Effector CD4-positive, alpha-beta T cell (primary cell): ENCODE measurements at regions not wholly inside any gene's neighbourhood (a gene's known extent, or its start where the extent isn't known, plus 50 kb on each side); places are given as distances from the start of the nearest gene placed in this dataset.
"Not testable (repeated sequence)": the region's sequence is repeated elsewhere in the genome, so short reads cannot be mapped to it uniquely, and the experiment has no call there.

Source experiments
- DNase-seq: peaks from one replicate; pipeline ENCODE4 v3.0.0-alpha.2; 2020

DNA sequence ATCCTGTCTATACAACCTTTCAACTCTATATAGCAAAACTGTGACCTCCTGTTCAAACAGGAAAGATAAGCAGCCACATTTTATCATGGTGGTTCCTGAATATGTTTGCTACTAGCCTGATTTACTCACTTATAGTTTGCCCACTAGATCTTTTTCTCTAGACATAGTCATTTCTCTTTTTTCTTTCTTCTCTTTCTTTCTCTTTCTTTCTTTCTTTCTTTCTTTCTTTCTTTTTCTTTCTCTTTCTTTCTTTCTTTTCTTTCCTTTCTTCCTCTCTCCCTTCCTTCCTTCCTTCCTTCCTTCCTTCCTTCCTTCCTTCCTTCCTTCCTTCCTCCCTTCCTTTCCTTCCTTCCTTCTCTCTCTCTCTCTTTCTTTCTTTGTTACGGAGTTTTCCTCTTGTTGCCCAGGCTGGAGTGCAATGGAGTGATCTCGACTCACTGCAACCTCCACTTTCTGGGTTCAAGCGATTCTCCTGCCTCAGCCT is 142.0 kb upstream of the TBL1XR1 start:
- DNase-seq = not testable (repeated sequence)

DNA sequence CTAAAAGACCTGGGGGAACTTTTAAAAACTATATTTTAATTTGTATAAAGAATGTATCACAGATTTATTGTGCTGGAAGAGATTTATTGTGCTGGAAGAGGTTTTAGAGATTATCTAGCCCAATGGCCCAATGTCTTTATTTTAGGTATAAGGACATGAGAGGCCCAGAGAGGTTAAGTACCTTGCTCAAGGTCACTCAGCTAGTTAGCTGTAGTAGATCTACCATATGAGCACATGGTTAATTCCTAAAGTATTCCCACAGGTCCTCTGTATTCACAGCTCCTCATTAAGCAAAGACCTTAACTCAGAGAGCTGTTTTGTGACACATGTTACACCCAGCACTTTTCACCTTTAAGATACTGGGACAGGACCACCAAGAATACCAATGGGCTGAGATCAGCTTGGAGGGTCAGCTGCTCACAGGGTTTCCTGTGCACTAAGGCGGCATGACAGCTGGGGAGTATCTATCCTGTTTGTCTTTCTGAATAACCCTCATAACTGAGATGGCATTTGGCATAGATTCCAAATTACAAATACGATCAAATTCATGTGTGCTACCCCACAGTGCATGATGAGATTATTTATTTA is 143.1 kb upstream of the TBL1XR1 start:
- no peak for DNase-seq

DNA sequence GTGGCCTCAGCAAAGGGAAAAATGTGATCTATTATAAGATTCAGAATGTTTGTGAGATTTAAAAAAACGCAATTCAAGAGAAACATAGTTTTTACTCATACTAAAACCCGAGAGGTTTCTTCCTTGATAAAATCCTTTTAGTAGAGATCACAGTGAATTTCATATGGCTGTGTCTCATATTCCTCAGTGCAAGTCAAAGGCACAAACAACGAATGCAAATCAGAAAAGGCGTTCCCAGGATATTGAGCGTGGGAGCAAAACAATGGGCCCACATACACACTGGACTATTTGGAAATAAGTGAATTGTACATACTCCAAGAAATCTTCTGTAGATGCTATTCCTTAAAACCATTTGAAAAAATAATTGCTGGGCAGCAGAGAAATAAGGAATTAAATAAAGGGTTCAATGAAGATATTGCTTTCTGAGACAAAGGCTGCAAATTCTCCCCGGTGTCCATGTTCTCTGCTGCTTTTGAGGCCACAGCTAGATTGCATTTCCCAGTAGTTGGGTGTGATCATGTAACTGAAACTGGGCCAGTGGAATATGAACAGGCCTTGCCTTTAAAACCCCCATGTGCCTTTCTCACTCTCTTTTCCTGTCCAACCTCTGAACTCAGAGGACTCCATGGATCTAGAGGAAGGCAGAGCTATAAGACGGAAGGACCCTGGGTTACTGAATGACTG is 144.6 kb upstream of the TBL1XR1 start:
- no peak for DNase-seq

DNA sequence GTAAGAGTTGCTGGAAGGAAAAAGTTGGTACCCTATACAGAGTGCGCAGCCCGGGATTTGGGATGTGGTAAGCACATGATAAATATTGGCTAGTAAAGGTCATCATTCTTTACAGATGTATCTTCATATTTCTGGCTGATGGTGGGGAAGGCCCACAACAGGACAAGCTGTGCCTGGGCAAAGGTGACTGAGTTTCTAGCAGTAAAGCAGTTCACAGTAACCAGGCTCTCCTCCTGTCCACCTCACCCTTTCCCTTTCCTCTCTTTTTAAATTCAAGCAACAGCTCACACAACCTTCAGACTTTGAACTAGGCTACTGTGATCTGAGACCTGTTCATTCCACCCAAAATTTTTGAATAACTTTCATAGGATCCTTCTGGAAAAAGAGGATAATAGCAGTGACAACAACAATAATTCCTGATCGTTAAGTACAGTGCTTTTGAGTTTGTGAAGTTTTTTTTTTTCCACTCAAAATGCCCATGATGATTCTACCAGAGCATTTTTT is 145.9 kb upstream of the TBL1XR1 start:
- no peak for DNase-seq

DNA sequence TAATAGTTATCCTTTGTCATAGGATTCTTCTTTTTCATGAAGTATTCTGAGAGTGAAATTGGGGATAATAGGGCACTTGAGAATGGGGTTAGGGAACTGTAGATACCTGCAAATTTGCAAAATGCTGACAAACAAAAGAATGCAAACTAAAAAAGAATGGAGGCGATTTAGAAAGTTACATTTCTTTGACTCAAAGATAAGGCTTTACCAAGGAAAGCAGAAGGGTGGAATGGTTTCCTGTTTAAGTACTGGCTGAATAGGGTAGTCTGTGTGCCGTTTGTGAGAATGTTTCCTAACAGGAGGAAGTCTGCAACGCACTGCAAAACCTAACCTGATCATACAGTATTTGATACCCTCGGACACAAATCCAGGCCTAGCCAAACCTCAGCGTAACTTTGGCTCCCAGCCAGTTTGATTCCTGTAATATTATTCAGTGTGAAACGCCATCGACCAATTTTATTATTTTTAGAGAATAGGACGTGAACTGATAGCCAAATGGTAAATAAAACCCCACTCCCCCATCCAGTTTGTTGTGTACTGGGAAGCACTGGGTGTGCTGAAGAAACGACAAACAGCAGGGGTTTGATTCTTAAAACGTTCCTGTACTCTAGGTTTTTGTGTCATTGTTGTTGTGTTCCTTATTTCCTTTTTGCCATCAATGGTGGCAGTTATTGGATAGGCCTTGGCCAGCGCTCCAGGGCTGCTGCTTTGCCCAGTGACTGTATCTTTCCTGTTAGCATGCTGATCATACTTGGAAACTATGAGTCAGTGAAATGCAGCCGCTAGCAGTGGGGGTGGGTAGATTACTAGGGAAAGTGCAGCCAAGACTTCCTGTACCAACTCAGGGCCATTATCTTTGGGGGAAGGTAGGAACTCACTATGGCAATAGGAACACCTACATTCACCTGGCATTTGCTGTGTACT is 148.0 kb upstream of the TBL1XR1 start:
- no peak for DNase-seq

DNA sequence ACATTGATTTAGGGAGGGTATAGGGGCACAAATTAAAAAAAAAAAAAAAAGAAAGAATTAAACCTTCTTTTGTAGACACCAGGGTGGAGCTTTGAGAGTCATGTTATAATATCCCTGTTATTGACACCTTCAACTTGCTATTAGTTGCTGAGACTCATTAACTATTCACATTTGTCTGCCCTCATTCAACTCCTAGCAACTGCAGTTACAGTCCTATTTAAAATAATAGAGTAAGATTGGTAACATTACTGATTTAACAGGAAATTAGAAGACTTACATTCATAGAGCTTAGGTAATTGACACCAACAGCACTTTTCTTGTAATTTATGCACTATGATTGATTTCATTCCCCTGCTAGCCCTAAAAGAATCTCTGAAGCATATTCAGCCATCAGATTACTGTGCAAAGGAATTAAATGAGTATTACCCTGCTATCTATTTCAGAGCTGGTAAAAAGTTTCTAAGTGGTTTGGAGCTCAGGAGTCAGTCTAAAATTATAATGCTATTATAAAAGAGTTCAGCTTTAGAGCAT is 148.8 kb upstream of the TBL1XR1 start:
- no peak for DNase-seq

DNA sequence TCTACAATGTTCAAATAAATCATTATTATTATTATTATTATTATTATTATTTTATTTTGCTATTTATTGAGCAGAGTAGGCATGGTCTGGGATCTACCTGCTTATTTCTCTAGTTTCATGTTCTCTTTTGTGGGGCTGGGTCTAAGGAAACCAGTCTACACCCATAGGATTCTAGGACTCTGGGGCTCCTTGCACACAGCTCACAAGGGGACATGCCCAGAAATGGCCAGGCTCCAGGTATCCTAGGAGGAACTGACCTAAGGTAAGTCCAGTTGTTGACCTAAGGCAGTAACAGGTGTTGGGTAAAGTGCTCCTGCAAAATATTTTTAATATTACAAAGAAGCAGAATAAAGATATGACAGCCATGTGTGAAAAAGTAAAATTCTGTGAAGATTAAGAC is 149.6 kb upstream of the TBL1XR1 start:
- DNase-seq = no peak

DNA sequence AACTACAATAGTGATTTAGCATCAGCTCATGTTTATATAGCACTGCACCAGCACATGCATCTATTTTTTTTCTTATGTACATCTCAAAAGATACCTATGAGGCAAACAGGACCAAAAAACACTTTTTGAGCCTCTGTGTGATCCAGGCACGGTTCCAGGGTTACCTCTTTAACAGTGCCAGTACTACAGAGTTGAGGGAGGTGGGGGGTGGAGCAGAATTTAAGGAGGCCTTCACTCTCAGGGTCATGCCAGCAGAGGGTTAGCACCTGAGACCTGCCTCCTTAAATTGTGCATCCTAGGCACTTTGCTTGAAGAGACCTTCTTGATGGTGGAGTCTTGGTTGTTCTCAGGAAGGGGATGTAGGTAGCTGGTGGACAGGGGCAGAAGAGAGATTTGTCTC is 150.3 kb upstream of the TBL1XR1 start:
- no peak for DNase-seq

DNA sequence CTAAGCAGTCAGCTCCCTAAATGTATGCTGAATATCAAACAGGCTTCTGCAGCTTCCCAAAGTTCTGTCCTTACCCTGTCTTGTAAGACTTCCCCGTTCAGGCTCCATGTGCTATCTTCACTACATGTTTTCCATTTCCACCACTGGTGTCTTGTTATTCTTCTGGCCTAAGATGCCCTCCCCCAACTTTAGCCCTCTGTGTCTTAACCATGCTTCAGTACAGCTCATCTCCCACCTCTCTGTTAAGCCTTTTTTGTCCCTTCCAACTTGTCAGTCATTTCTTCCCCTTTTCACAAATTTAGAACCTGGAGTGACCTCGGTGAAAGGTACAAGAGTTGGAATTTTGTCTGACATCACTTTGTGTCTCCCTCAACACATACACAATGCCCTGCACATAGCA is 151.7 kb upstream of the TBL1XR1 start:
- no peak for DNase-seq

DNA sequence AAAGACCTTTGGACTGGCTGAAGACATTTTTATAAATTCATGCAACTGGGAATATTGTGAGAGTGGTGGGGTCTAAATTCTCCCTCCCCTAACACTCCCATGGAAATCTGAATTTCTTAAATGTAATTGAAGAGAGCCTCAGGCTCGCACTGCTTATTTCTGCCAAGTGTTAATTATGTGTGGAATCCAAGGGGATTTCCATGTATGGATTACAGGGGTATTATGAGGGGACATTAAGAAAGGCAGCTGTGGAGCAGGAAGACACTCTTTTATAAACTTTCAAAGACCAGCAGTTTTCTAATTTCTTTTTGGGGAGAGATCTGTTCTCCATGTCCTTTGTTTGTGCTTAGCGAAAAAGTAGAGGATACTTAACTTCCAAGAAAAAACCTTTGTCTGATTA is 152.1 kb upstream of the TBL1XR1 start:
- no peak for DNase-seq

DNA sequence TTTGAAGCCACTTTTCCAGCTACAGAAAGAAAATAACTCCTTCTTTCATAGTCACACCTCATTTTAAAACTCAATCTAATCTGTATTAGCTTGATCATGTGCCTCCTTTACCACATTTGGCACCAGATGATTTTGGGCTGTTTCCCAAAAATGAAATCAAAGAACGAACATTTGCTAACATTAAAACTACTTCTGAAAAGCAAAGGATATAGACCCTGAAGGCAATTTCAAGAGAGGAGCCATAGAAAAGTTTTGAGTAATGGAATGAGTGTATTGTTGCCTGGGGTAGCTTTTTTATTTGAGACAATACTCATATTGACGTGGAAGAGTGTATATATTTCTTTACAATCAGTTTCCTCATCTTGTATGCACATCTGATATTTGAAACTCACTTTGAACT is 152.8 kb upstream of the TBL1XR1 start:
- no peak for DNase-seq

DNA sequence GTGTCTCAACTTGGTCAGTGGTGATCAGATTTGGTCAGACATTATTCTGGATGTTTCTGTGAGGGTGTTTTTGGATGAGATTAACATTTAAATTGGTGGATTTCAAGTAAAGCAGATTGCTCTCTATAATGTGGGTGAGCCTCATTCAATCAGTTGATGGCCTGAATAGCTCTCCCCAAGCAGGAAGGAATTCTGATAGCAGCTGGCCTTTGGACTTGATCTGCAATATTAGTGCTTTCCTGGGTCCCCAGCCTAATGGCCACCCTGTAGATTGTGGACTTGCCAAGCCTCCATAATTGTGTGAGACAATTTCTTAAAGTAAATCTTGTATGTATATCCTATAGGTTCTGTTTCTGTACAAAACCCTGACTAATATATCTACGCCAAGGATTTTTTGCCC is 153.9 kb upstream of the TBL1XR1 start:
- DNase-seq = no peak

DNA sequence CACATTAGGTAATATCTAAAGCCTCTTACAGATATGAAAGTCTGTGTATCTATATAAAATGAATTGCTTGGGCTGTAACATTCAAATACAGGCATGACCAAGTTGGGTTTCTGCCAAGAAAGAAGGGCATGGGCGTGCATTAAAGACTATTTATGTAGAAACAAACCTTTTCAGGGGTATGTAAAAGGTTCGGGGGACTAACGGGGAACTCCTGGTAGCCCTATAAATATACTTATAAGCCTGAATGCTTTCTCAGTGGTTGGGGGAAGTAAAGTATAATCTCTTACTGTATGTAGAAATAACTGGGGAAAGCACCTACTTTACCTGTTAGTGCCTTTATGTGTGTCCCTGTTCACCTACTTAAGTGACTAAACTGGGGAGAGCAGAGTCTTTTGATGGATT is 154.5 kb upstream of the TBL1XR1 start:
- DNase-seq = no peak

DNA sequence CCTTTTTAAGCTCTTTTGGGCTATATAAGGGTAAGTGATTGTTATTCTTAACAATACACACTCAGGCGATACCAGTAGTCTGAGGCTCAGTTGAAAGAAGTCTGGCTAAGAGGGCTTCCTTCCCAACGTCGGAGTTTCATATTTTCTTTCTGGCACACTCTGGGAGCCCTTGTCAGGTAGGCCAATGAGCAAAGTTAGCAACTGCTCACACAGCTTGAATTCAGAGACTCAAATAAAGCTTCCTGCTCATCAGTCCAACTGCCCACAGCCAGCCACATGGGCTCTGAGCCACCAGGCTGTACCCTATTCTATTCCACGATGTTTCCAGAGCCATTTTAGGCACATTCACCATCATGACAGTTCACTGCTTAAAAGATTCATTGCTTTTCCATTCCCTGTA is 155.1 kb upstream of the TBL1XR1 start:
- DNase-seq = no peak

DNA sequence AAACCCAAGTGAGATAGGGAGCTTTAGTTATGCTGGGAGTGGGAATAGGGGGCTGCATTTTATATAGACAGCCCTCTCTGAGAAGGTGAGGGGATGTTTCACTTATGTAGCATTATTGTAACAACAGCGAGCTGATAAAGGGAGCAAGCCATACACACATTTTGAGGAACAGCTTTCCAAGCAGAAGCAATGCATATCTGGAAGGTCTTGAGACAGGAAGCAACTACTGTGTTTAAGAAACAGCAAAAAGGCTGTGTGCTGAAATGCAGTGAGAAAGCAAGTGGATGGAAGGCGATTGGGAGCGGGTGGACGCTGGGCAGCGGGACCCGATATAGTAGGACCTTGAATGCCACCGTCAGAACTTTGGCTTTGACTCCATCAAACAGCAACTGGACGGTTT is 155.9 kb upstream of the TBL1XR1 start:
- DNase-seq = no peak

DNA sequence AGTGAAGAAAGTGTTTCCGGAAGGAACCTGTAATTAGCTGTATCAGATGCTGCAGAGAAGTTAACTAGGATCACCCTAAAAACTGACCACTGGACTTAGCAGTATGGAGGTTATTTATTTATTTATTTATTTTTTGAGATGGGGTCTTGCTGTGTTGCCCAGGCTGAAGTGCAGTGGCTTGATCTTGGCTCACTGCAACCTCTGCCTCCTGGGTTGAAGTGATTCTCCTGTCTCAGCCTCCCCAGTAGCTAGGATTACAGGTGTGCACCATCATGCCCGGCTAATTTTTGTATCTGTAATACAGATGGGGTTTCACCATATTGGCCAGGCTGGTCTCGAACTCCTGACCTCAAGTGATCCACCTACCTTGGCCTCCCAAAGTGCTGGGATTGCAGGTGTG is 156.6 kb upstream of the TBL1XR1 start:
- DNase-seq = not testable (repeated sequence)

DNA sequence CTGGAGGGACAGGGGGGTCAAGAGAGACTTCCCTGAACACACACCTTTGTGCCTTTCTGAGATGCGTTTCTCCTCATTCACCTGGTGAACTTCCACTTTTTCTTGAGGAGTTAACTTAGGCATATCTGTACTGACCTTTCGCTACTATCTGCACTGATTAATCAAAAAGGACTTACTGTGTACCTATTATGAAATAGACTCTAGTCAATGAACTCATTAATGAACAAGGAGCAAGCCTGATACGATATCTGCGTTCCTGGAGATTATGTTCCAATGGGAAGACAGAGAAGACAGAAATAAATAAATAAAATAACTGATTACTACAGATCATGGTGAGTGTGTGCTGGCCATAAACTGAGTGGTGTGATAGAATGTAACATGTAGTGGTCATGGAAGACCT is 157.2 kb upstream of the TBL1XR1 start:
- DNase-seq = no peak

DNA sequence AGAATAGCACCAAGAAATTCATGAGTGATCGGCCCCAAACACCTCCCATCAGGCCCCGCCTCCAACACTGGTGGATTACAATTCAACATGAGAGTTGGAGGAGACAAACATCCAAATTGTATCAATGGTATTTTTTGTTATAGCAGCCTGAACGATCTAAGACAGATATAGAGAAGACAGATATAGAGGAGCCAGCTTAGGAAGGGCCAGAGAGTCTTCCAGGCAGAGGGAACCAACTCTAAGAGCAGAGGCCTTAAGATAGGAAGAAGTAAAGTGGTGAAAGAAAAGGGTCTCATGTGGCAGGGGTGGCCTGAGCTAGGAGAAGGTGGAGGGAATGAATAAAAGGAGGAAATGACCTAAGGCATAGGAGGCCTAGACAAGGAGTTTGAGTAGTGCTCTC is 158.8 kb upstream of the TBL1XR1 start:
- DNase-seq = no peak

DNA sequence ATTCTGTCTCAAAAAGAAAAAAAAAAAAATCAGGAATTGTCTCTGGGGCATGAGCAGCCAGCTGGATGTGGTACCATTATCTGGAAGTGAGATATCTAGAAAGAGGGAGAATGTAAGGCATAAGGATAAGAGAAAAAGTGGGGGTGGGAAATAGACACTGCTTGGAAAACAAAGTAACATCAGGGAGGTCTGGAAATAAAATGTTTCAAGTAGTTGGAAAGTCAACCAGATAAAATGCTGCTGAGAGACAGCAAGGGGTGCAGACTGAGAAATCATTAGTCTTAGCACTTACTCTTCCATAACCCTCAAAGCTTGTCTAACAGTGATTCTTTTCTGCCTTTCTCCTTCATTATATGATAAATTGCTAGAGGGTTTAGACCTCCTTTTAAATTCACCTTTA is 159.7 kb upstream of the TBL1XR1 start:
- DNase-seq = no peak

DNA sequence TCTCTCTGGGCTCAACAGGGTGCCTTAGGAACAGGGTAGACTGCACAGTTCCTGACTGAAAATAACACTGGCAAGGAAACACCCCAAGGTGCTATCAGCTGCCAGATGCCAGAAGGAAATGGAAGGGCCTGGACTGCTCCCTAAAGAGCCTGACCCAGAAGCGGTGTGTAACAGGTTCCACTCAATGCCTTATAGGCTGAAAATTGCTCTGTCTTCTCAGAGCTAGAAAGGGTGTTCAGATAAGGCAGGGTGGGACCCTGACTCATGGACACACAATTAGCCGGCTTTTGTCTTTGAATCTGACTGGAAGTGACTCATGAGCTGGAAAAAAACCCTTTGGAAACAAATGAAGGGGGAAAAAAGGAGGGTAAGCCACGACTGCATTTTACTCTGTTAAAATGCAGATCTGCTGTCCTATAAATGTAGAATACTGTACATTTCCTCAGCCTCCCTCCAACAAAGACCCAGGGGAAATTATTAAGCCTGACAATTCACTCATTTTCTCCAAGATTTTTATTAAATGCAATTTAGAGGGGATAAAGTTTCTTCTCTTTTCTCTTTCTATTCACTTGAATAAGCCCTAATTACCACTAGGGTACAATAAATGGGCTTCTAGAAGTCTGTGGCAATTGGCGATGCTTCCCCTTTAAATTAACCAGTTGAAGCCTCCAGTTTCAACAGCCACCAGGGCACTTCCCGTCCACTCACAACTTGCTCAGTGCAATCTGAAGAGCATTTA is 160.2 kb upstream of the TBL1XR1 start:
- DNase-seq = no peak

DNA sequence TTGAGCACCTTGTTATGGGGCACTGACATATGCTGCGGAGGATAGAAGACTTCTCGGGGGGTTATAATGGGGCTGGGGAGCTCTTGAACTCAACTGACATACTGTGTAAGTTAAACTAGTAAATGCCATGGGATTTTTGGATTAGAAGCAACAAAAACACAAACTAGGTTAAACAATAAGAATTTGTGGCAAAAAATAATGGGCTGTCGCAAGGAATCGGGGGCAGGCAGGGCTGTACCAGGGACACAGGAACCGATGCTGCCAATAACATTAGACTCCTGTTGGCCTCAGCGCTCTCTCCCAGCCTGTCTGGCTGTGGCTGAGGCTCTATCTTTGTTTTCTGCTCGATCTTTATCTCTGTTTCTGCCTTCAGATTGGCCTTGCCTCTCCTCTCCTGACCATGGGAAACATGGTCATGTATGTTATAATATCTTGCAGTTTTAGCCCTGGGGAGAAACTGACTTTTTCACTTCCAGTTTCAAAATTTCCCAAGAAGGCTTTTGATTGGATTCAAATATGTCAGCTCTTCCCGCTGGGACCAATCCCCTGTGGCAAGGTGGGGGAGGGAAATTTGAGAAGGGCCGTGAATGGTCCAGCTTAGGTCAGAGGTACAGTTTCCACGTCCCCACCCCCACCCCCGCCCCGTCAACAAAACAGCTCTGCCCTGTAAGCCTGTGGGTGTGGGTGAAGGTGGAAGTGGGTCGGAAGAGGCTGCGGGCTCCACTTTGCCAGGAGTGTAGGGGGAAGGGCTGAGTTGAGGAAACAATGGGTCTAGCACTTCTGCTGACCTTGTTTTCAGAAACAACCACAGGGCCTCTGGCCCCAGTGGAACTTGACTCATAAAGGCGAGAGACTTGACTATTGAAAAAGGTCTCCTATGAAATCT is 161.1 kb upstream of the TBL1XR1 start:
- DNase-seq = peak; percentile 23
